GM23338 (cell line): ENCODE measurements at regions not wholly inside any gene's neighbourhood (a gene's known extent, or its start where the extent isn't known, plus 50 kb on each side); places are given as distances from the start of the nearest gene placed in this dataset.

Source experiments
- ATAC-seq: fragments of 200-7000 bp; cut with Tn5 transposase; 3 replicates; pipeline ENCODE4 v1.9.1; 2020
- DNase-seq: peaks from one replicate; pipeline ENCODE4 v3.0.0-alpha.2; 2015; ENCODE audit warnings: low spot score
- H2AFZ ChIP-seq: fragments of 200-600 bp; sonication (generic); 2 replicates; pipeline ENCODE4 v1.8.0; 2016; ENCODE audit warnings: antibody characterized with exemption, mild to moderate bottlenecking, moderate library complexity
- H3F3A ChIP-seq: fragments of 200-600 bp; sonication (generic); replicated peaks from 2 replicates; pipeline ENCODE4 v1.8.0; 2017; ENCODE audit warnings: antibody characterized with exemption, mixed run types, low read depth
- H3K27ac ChIP-seq: fragments of 200-600 bp; sonication (generic); 2 replicates; pipeline ENCODE4 v1.6.1; 2016; ENCODE audit warnings: low read depth
- H3K27me3 ChIP-seq: fragments of 200-600 bp; sonication (generic); 2 replicates; pipeline ENCODE4 v1.8.0; 2016; ENCODE audit warnings: mild to moderate bottlenecking, mixed run types, moderate library complexity; ENCODE audit not compliant: insufficient read depth
- H3K36me3 ChIP-seq: fragments of 200-600 bp; sonication (generic); 2 replicates; pipeline ENCODE4 v1.8.0; 2016; ENCODE audit warnings: mild to moderate bottlenecking; ENCODE audit not compliant: insufficient read depth
- H3K4me1 ChIP-seq: fragments of 200-600 bp; sonication (generic); 2 replicates; pipeline ENCODE4 v1.8.0; 2016; ENCODE audit warnings: mild to moderate bottlenecking, moderate library complexity; ENCODE audit not compliant: insufficient read depth
- H3K4me2 ChIP-seq: fragments of 200-600 bp; sonication (generic); 2 replicates; pipeline ENCODE4 v1.7.1; 2017; ENCODE audit warnings: mixed run types
- H3K4me3 ChIP-seq: fragments of 200-600 bp; sonication (generic); 2 replicates; pipeline ENCODE4 v1.6.1; 2016; ENCODE audit warnings: mixed run types
- H3K79me2 ChIP-seq: fragments of 200-600 bp; sonication (generic); replicated peaks from 2 replicates; pipeline ENCODE4 v1.8.0; 2017; ENCODE audit warnings: mild to moderate bottlenecking; ENCODE audit not compliant: insufficient read depth
- H3K9me2 ChIP-seq: fragments of 200-600 bp; sonication (generic); 2 replicates; pipeline ENCODE4 v1.8.0; 2017; ENCODE audit not compliant: insufficient read depth
- H4K20me1 ChIP-seq: fragments of 200-600 bp; sonication (generic); replicated peaks from 2 replicates; pipeline ENCODE4 v1.8.0; 2017; ENCODE audit warnings: mild to moderate bottlenecking; ENCODE audit not compliant: insufficient read depth
- H3K27ac Mint-ChIP-seq: 2 replicates; pipeline ENCODE4 v1.8.0; 2020; ENCODE audit warnings: inconsistent platforms, mild to moderate bottlenecking, moderate library complexity, mixed read lengths
- H3K27me3 Mint-ChIP-seq: 3 replicates; pipeline ENCODE4 v1.8.0; 2022; ENCODE audit warnings: low read depth, mild to moderate bottlenecking, moderate library complexity, mixed read lengths, inconsistent platforms; ENCODE audit not compliant: insufficient read depth, poor library complexity
- H3K36me3 Mint-ChIP-seq: 3 replicates; pipeline ENCODE4 v1.8.0; 2021; ENCODE audit warnings: low read depth, mild to moderate bottlenecking, inconsistent platforms, moderate library complexity, mixed read lengths
- H3K4me1 Mint-ChIP-seq: 3 replicates; pipeline ENCODE4 v1.8.0; 2020; ENCODE audit warnings: mild to moderate bottlenecking, inconsistent platforms, mixed read lengths
- H3K4me3 Mint-ChIP-seq: 3 replicates; pipeline ENCODE4 v1.8.0; 2021; ENCODE audit warnings: moderate library complexity, mild to moderate bottlenecking, inconsistent platforms, mixed read lengths
- H3K9me3 Mint-ChIP-seq: 3 replicates; pipeline ENCODE4 v1.8.0; 2020; ENCODE audit warnings: moderate library complexity, mild to moderate bottlenecking, inconsistent platforms, mixed read lengths
- CTCF ChIP-seq, 2 experiments: fragments of 200-600 bp in 1 of 2; sonication (generic) in 1 of 2; conservative IDR thresholded peaks; 2 replicates each; pipeline versions ENCODE4 v1.5.1 to v1.6.1; 2016 to 2017; ENCODE audit warnings: antibody characterized with exemption in 2 of 2, low read depth in 2 of 2, mild to moderate bottlenecking in 2 of 2, moderate library complexity in 1 of 2
- ETS1 ChIP-seq: IDR thresholded peaks from 2 replicates; pipeline ENCODE4 v1.6.1; 2016; ENCODE audit warnings: antibody characterized with exemption
- EZH2 ChIP-seq: fragments of 200-600 bp; sonication (generic); IDR thresholded peaks from one replicate; pipeline ENCODE4 v1.8.0; 2017; ENCODE audit warnings: antibody characterized with exemption, mild to moderate bottlenecking, low read depth; ENCODE audit not compliant: unreplicated experiment
- NANOG ChIP-seq: IDR thresholded peaks from 2 replicates; pipeline ENCODE4 v1.6.1; 2016; ENCODE audit warnings: antibody characterized with exemption, borderline replicate concordance
- POLR2AphosphoS5 ChIP-seq: IDR thresholded peaks from 2 replicates; pipeline ENCODE4 v1.6.1; 2016; ENCODE audit warnings: antibody characterized with exemption, low read depth
- REST ChIP-seq: IDR thresholded peaks from one replicate; pipeline ENCODE4 v1.6.1; 2018; ENCODE audit warnings: antibody characterized with exemption; ENCODE audit not compliant: unreplicated experiment
- STAT1 ChIP-seq: IDR thresholded peaks from one replicate; pipeline ENCODE4 v1.6.1; 2016; ENCODE audit warnings: antibody characterized with exemption; ENCODE audit not compliant: unreplicated experiment
- ZNF114 ChIP-seq: fragments of 250-450 bp; sonication (Bioruptor Pico); IDR thresholded peaks from 2 replicates; pipeline ENCODE4 v1.5.0; 2020; ENCODE audit warnings: mild to moderate bottlenecking, moderate library complexity
- ZNF331 ChIP-seq: fragments of 250-450 bp; sonication (Bioruptor Pico); IDR thresholded peaks from 2 replicates; pipeline ENCODE4 v1.5.0; 2020; ENCODE audit warnings: low read depth, mild to moderate bottlenecking, moderate library complexity
- ZNF462 ChIP-seq: fragments of 250-450 bp; sonication (Bioruptor Pico); IDR thresholded peaks from 2 replicates; pipeline ENCODE4 v1.5.0; 2020; ENCODE audit warnings: mild to moderate bottlenecking, moderate library complexity

GRCh38 chr2:136223274-136223673 lies 105.3 kb upstream of the CXCR4 start:
- Histone ChIP-seq H3K27me3 (no peaks in the 10 kb centered on the region), H3K4me2 (no peak overlapping the region), H3K4me1 (peaks cover 8% of the 10 kb centered on the region; the same call in 1 of the 2 replicates), H3F3A (no peaks in the 10 kb centered on the region), H3K4me3 (no peak overlapping the region), H3K36me3 (no peaks in the 10 kb centered on the region), H4K20me1 (no peaks in the 10 kb centered on the region), H2AFZ (no peak overlapping the region), H3K27ac (no peak overlapping the region), H3K79me2 (no peaks in the 10 kb centered on the region), H3K9me2 (no peaks in the 10 kb centered on the region)
- Mint-ChIP-seq H3K36me3 (no peaks in the 10 kb centered on the region), H3K9me3 (no peaks in the 10 kb centered on the region), H3K4me3 (no peak overlapping the region), H3K4me1 (peaks cover 9% of the 10 kb centered on the region; the same call in 2 of the 3 replicates), H3K27me3 (no peaks in the 10 kb centered on the region), H3K27ac (no peak overlapping the region)
- no peak for ATAC-seq
- TF ChIP-seq REST = no peak
- TF ChIP-seq ZNF114 (CRISPR knock-in tag) = no peak
- TF ChIP-seq ETS1 = no peak
- no peak for TF ChIP-seq STAT1
- no peak for TF ChIP-seq CTCF (conservative IDR thresholded peaks at IDR 0.05; ENCODE audit: low read depth in 2 of 2)
- no peak for TF ChIP-seq ZNF331 (CRISPR knock-in tag)
- TF ChIP-seq POLR2AphosphoS5 = no peak
- no peak for TF ChIP-seq EZH2
- TF ChIP-seq NANOG = no peak
- no peak for TF ChIP-seq ZNF462 (CRISPR knock-in tag)
- DNase-seq = no peak
